Caco-2 (cell line): ENCODE measurements at regions not wholly inside any gene's neighbourhood (a gene's known extent, or its start where the extent isn't known, plus 50 kb on each side); places are given as distances from the start of the nearest gene placed in this dataset.

Source experiments
- BruUV-seq: library from RNA; stranded (reverse); fragments of 400-500 nt; replicated peaks from 2 replicates; lab custom pipeline; 2021; lab: Mats Ljungman, UMichigan
- CTCF ChIA-PET: fragments of 300-600 bp; sonication (Branson Sonifier 250); formaldehyde crosslinking; loops from one replicate; lab custom pipeline; 2022; ENCODE audit warnings: antibody characterized with exemption; lab: Charles Lee
- POLR2A ChIA-PET: fragments of 300-600 bp; sonication (Branson Sonifier 250); formaldehyde crosslinking; loops from one replicate; lab custom pipeline; 2022; ENCODE audit warnings: antibody characterized with exemption; lab: Charles Lee
- DNase-seq, 2 experiments: peaks; one replicate each; pipeline versions ENCODE4 v3.0.0 to v3.0.0-alpha.2; 2020 to 2022
- H3K27me3 ChIP-seq: replicated peaks from 2 replicates; pipeline ENCODE4 v1.6.0; 2011; ENCODE audit warnings: low read length; ENCODE audit not compliant: control insufficient read depth, insufficient read depth
- H3K36me3 ChIP-seq: 2 replicates; pipeline ENCODE4 v1.5.1; 2011; ENCODE audit warnings: low read length; ENCODE audit not compliant: control insufficient read depth, insufficient read depth
- H3K4me1 ChIP-seq: fragments of 250-450 bp; sonication (Bioruptor Pico); 2 replicates; pipeline ENCODE4 v1.5.1; 2020; ENCODE audit warnings: mild to moderate bottlenecking
- H3K4me3 ChIP-seq: 2 replicates; pipeline ENCODE4 v1.5.1; 2011; ENCODE audit warnings: low read depth, mild to moderate bottlenecking, control low read depth, low read length
- H3K9me3 ChIP-seq: fragments of 250-450 bp; sonication (Bioruptor Pico); 2 replicates; pipeline ENCODE4 v1.5.1; 2020; ENCODE audit warnings: mild to moderate bottlenecking, moderate library complexity
- H3K27ac Mint-ChIP-seq: one replicate; pipeline ENCODE4 v1.8.0; 2022; ENCODE audit warnings: mixed read lengths; ENCODE audit not compliant: unreplicated experiment
- H3K27me3 Mint-ChIP-seq: one replicate; pipeline ENCODE4 v1.8.0; 2022; ENCODE audit warnings: mixed read lengths; ENCODE audit not compliant: insufficient read depth, unreplicated experiment
- H3K36me3 Mint-ChIP-seq: one replicate; pipeline ENCODE4 v1.8.0; 2022; ENCODE audit warnings: mild to moderate bottlenecking, mixed read lengths; ENCODE audit not compliant: insufficient read depth, unreplicated experiment
- H3K4me1 Mint-ChIP-seq: one replicate; pipeline ENCODE4 v1.8.0; 2022; ENCODE audit warnings: low read depth, mixed read lengths; ENCODE audit not compliant: unreplicated experiment
- H3K4me3 Mint-ChIP-seq: one replicate; pipeline ENCODE4 v1.8.0; 2022; ENCODE audit warnings: mild to moderate bottlenecking, moderate library complexity, mixed read lengths; ENCODE audit not compliant: unreplicated experiment
- H3K9me3 Mint-ChIP-seq: one replicate; pipeline ENCODE4 v1.8.0; 2022; ENCODE audit warnings: mixed read lengths; ENCODE audit not compliant: unreplicated experiment
- intact Hi-C: fragments of 100-400 bp; cut with micrococcal nuclease; formaldehyde crosslinking; loops from one replicate; pipeline ENCODE4 v1.10.0; 2022; ENCODE audit not compliant: unreplicated experiment
- TF ChIP-seq, protein P1 (sequence below), 2 experiments: fragments of 200-600 bp in 1 of 2; IDR thresholded peaks; 1 replicate in 1 of 2; 2 replicates in 1 of 2; pipeline versions ENCODE4 v1.5.1 to v1.8.0; 2011 to 2022; ENCODE audit warnings: antibody characterized with exemption in 1 of 2, control low read depth in 1 of 2, inconsistent platforms in 1 of 2, low read depth in 1 of 2, low read length in 1 of 2, mild to moderate bottlenecking in 1 of 2, moderate library complexity in 1 of 2; ENCODE audit not compliant: insufficient read depth in 1 of 2, severe bottlenecking in 1 of 2, unreplicated experiment in 1 of 2

DNA sequence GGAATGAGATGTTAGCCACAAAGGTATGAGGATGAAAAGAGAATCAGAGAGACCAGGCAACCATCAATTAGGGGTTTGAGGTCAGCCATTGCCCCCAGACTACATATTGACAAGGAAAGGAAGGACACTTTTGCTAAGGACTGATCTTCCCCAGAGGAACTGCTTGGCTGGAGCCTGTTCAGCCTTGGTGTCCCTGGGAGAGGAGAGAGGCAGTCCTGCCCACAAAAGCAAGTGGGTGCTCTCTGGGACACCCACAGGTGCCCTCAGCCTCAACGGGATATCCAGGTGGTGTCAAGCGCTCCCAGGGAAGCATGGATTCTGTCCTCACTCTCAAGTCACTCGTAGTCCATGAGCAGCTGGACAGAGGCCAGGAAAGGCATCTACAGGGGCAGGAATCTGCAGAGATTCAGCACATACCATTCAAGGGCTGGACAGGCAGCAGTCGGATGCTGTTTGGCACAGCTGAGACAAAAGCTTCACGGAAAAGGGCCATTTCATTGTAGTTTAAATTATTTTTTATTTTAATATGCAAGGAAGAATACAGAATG lies 166.2 kb downstream of the UACA start:
- no peak for DNase-seq
- no peaks in the 10 kb centered on the region for H3K27me3 ChIP-seq
- Mint-ChIP-seq H3K4me1 (peaks cover 17% of the 10 kb centered on the region), H3K4me3 (no peak overlapping the region), H3K27ac (no peak overlapping the region), H3K9me3 (peaks cover 60% of the 10 kb centered on the region), H3K36me3 (peaks cover 12% of the 10 kb centered on the region), H3K27me3 (no peaks in the 10 kb centered on the region)
- no peak overlapping the region for H3K4me3 ChIP-seq
- no peaks in the 10 kb centered on the region for H3K36me3 ChIP-seq
- POLR2A ChIA-PET, result no interaction called here
- intact Hi-C loops, result no loop called here
- BruUV-seq, result no TSS peak
- TF ChIP-seq, protein P1, sequence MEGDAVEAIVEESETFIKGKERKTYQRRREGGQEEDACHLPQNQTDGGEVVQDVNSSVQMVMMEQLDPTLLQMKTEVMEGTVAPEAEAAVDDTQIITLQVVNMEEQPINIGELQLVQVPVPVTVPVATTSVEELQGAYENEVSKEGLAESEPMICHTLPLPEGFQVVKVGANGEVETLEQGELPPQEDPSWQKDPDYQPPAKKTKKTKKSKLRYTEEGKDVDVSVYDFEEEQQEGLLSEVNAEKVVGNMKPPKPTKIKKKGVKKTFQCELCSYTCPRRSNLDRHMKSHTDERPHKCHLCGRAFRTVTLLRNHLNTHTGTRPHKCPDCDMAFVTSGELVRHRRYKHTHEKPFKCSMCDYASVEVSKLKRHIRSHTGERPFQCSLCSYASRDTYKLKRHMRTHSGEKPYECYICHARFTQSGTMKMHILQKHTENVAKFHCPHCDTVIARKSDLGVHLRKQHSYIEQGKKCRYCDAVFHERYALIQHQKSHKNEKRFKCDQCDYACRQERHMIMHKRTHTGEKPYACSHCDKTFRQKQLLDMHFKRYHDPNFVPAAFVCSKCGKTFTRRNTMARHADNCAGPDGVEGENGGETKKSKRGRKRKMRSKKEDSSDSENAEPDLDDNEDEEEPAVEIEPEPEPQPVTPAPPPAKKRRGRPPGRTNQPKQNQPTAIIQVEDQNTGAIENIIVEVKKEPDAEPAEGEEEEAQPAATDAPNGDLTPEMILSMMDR (IDR thresholded peaks at IDR 0.05; ENCODE audit: insufficient read depth in 1 of 2, low read depth in 1 of 2, low read length in 1 of 2, severe bottlenecking in 1 of 2, unreplicated experiment in 1 of 2), result no peak
- peaks cover 8% of the 10 kb centered on the region; the same call in 1 of the 2 replicates for H3K4me1 ChIP-seq
- peaks cover 4% of the 10 kb centered on the region; the same call in 1 of the 2 replicates for H3K9me3 ChIP-seq
- CTCF ChIA-PET, result no interaction called here

DNA sequence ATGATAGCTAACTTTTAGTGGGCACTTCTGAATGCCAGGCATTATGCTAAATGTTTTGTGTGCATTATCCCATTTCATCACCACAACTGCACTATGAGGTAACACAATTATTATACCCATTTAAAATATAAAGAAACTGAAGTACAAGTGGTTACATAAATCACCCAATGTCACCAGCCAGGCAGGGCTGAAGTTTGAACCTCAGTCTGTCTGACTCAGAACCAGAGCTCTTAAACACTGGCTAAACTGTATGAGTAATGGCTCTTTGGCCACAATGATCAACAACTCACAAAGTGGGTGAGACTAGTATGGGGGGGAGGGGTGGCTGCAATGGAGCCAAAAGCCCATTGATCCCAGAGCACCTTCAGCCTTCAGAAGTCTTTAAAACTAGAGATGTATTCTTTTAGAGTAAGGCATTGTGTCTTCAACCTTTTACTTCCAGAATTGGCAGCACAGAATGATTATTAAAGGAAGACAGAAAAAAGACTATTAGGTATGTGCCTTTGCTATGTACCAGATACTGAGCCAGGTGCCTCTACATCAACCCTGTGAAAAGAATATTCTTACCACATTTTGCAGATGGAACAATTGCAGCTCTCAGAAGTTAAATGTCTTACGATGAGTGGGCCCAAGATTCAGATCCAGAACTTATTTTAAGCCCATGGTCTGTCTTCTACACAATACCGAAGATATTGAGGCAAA lies 166.9 kb downstream of the UACA start:
- Mint-ChIP-seq H3K36me3 (peaks cover 12% of the 10 kb centered on the region), H3K27ac (no peak overlapping the region), H3K27me3 (no peaks in the 10 kb centered on the region), H3K9me3 (peaks cover 60% of the 10 kb centered on the region), H3K4me1 (peaks cover 17% of the 10 kb centered on the region), H3K4me3 (no peak overlapping the region)
- CTCF ChIA-PET, result no interaction called here
- BruUV-seq, result no TSS peak
- H3K4me1 ChIP-seq, result peaks cover 8% of the 10 kb centered on the region; the same call in 1 of the 2 replicates
- H3K4me3 ChIP-seq, result no peak overlapping the region
- H3K36me3 ChIP-seq, result no peaks in the 10 kb centered on the region
- intact Hi-C loops, result no loop called here
- TF ChIP-seq, protein P1 (IDR thresholded peaks at IDR 0.05; ENCODE audit: insufficient read depth in 1 of 2, low read depth in 1 of 2, low read length in 1 of 2, severe bottlenecking in 1 of 2, unreplicated experiment in 1 of 2), result no peak
- no peaks in the 10 kb centered on the region for H3K27me3 ChIP-seq
- no peak for DNase-seq
- POLR2A ChIA-PET, result no interaction called here
- H3K9me3 ChIP-seq, result peaks cover 4% of the 10 kb centered on the region; the same call in 1 of the 2 replicates

DNA sequence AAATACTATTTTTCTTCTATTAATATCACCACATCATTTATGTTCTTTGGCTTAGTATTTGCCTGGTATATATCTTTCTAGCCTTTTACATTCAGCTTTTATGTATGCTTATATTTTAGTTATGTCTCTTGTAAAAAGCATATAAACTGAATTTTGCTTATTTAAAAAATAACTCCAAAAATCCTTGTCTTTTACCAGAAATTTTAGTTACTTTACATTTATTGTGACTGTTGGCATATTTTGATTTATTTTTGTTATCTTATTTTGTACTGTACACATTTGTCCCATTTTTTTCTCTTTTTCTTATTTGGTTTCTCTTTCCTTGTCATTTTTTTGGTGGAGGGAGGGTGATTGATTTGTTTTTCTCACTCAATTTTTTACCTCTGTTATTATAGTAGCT lies 169.6 kb downstream of the UACA start:
- CTCF ChIA-PET, result no interaction called here
- intact Hi-C loops, result no loop called here
- POLR2A ChIA-PET, result no interaction called here
- BruUV-seq, result no TSS peak
- no peaks in the 10 kb centered on the region for H3K27me3 Mint-ChIP-seq
- H3K9me3 Mint-ChIP-seq, result peaks cover 38% of the 10 kb centered on the region
- Histone ChIP-seq H3K4me1 (no peaks in the 10 kb centered on the region), H3K9me3 (no peaks in the 10 kb centered on the region), H3K27me3 (no peaks in the 10 kb centered on the region), H3K4me3 (no peak overlapping the region), H3K36me3 (no peaks in the 10 kb centered on the region)
- TF ChIP-seq, protein P1 (IDR thresholded peaks at IDR 0.05; ENCODE audit: insufficient read depth in 1 of 2, low read depth in 1 of 2, low read length in 1 of 2, severe bottlenecking in 1 of 2, unreplicated experiment in 1 of 2), result no peak
- H3K4me3 Mint-ChIP-seq, result no peak overlapping the region
- H3K27ac Mint-ChIP-seq, result no peak overlapping the region
- H3K36me3 Mint-ChIP-seq, result peaks cover 8% of the 10 kb centered on the region
- H3K4me1 Mint-ChIP-seq, result peaks cover 5% of the 10 kb centered on the region
- no peak for DNase-seq
